Glutamatergic neuron (in vitro differentiated cells): ENCODE measurements at regions not wholly inside any gene's neighbourhood (a gene's known extent, or its start where the extent isn't known, plus 50 kb on each side); places are given as distances from the start of the nearest gene placed in this dataset.
"Not testable (repeated sequence)": the region's sequence is repeated elsewhere in the genome, so short reads cannot be mapped to it uniquely, and the experiment has no call there.

Source experiments
- DNase-seq: peaks from one replicate; pipeline ENCODE4 v3.0.0; 2022
- H3K27ac Mint-ChIP-seq: one replicate; pipeline ENCODE4 v1.8.0; 2020; ENCODE audit warnings: mild to moderate bottlenecking, mixed read lengths, inconsistent platforms; ENCODE audit not compliant: unreplicated experiment
- H3K27me3 Mint-ChIP-seq: one replicate; pipeline ENCODE4 v1.8.0; 2020; ENCODE audit warnings: mild to moderate bottlenecking, moderate library complexity, mixed read lengths, inconsistent platforms; ENCODE audit not compliant: unreplicated experiment
- H3K36me3 Mint-ChIP-seq: one replicate; pipeline ENCODE4 v1.8.0; 2020; ENCODE audit warnings: mild to moderate bottlenecking, mixed read lengths, inconsistent platforms; ENCODE audit not compliant: unreplicated experiment
- H3K4me1 Mint-ChIP-seq: one replicate; pipeline ENCODE4 v1.8.0; 2020; ENCODE audit warnings: mild to moderate bottlenecking, low read depth, mixed read lengths, inconsistent platforms; ENCODE audit not compliant: unreplicated experiment
- H3K4me3 Mint-ChIP-seq: one replicate; pipeline ENCODE4 v1.8.0; 2020; ENCODE audit warnings: mild to moderate bottlenecking, mixed read lengths, inconsistent platforms; ENCODE audit not compliant: unreplicated experiment
- H3K9me3 Mint-ChIP-seq: one replicate; pipeline ENCODE4 v1.8.0; 2020; ENCODE audit warnings: mild to moderate bottlenecking, moderate library complexity, mixed read lengths, inconsistent platforms; ENCODE audit not compliant: unreplicated experiment
- CTCF ChIP-seq: fragments of 200-600 bp; sonication (generic); IDR thresholded peaks from one replicate; pipeline ENCODE4 v1.5.0; 2021; ENCODE audit not compliant: partially characterized antibody, unreplicated experiment

GRCh38 chr14:71758229-71758951 is 173.8 kb upstream of the RGS6 start:
- DNase-seq: no peak
- no peaks in the 10 kb centered on the region for H3K27me3 Mint-ChIP-seq
- no peak overlapping the region for H3K4me3 Mint-ChIP-seq
- H3K36me3 Mint-ChIP-seq: no peaks in the 10 kb centered on the region
- H3K9me3 Mint-ChIP-seq: no peaks in the 10 kb centered on the region
- H3K27ac Mint-ChIP-seq: no peak overlapping the region
- no peak for TF ChIP-seq CTCF
- H3K4me1 Mint-ChIP-seq: no peaks in the 10 kb centered on the region

GRCh38 chr14:71762575-71762974 is 169.7 kb upstream of the RGS6 start:
- H3K36me3 Mint-ChIP-seq: no peaks in the 10 kb centered on the region
- no peak overlapping the region for H3K4me3 Mint-ChIP-seq
- DNase-seq: no peak
- no peak for TF ChIP-seq CTCF
- no peak overlapping the region for H3K27ac Mint-ChIP-seq
- H3K4me1 Mint-ChIP-seq: peaks cover 3% of the 10 kb centered on the region
- no peaks in the 10 kb centered on the region for H3K9me3 Mint-ChIP-seq
- no peaks in the 10 kb centered on the region for H3K27me3 Mint-ChIP-seq

GRCh38 chr14:71764701-71765382 is 167.4 kb upstream of the RGS6 start:
- no peaks in the 10 kb centered on the region for H3K36me3 Mint-ChIP-seq
- H3K4me1 Mint-ChIP-seq: peaks cover 3% of the 10 kb centered on the region
- no peak for DNase-seq
- no peak overlapping the region for H3K27ac Mint-ChIP-seq
- no peaks in the 10 kb centered on the region for H3K27me3 Mint-ChIP-seq
- TF ChIP-seq CTCF: no peak
- H3K9me3 Mint-ChIP-seq: no peaks in the 10 kb centered on the region
- no peak overlapping the region for H3K4me3 Mint-ChIP-seq

GRCh38 chr14:71765505-71765904 is 166.7 kb upstream of the RGS6 start:
- H3K27ac Mint-ChIP-seq: no peak overlapping the region
- no peak for DNase-seq
- H3K36me3 Mint-ChIP-seq: no peaks in the 10 kb centered on the region
- no peaks in the 10 kb centered on the region for H3K9me3 Mint-ChIP-seq
- H3K27me3 Mint-ChIP-seq: no peaks in the 10 kb centered on the region
- peaks cover 3% of the 10 kb centered on the region for H3K4me1 Mint-ChIP-seq
- no peak overlapping the region for H3K4me3 Mint-ChIP-seq
- no peak for TF ChIP-seq CTCF

- Mint-ChIP-seq H3K27me3 (no peaks in the 10 kb centered on the region), H3K9me3 (peaks cover 3% of the 10 kb centered on the region), H3K4me1 (no peaks in the 10 kb centered on the region), H3K27ac (no peak overlapping the region), H3K36me3 (peaks cover 22% of the 10 kb centered on the region), H3K4me3 (no peak overlapping the region)
- TF ChIP-seq CTCF: no peak
- DNase-seq: no peak
These were observed 161.8 kb upstream of the RGS6 start for GRCh38 chr14:71770431-71770830.

- not testable (repeated sequence) for H3K27ac Mint-ChIP-seq, H3K4me1 Mint-ChIP-seq, DNase-seq, H3K27me3 Mint-ChIP-seq, H3K9me3 Mint-ChIP-seq, H3K4me3 Mint-ChIP-seq
- peaks cover 22% of the 10 kb centered on the region for H3K36me3 Mint-ChIP-seq
These were observed 160.8 kb upstream of the RGS6 start for GRCh38 chr14:71771421-71771820.

- H3K4me1 Mint-ChIP-seq, H3K9me3 Mint-ChIP-seq: not testable (repeated sequence)
- H3K36me3 Mint-ChIP-seq: peaks cover 22% of the 10 kb centered on the region
These were observed 160.2 kb upstream of the RGS6 start for GRCh38 chr14:71771996-71772395.

More at GRCh38 chr14:71771996-71772395, 160.2 kb upstream of the RGS6 start:
- not testable (repeated sequence) for H3K27me3 Mint-ChIP-seq, DNase-seq, H3K4me3 Mint-ChIP-seq, H3K27ac Mint-ChIP-seq
